Left renal cortex interstitium (tissue), 4 donors: ENCODE measurements at regions not wholly inside any gene's neighbourhood (a gene's known extent, or its start where the extent isn't known, plus 50 kb on each side); places are given as distances from the start of the nearest gene placed in this dataset.
"Not testable (repeated sequence)": the region's sequence is repeated elsewhere in the genome, so short reads cannot be mapped to it uniquely, and the experiment has no call there.

ENCODE experiments used
- DNase-seq, 4 donors: peaks; one replicate each; pipeline ENCODE4 v3.0.0-alpha.2; 2013; ENCODE audit warnings: low read depth in 4 of 4, low spot score in 2 of 4, missing footprints in 1 of 4

- DNase-seq = no peak
Measured at GRCh38 chr18:43341014-43341413, 63.7 kb upstream of the SYT4 start.

GRCh38 chr18:43350176-43350575, 72.9 kb upstream of the SYT4 start:
- DNase-seq = no peak

- no peak for DNase-seq
Measured at GRCh38 chr18:43364535-43364934, 87.2 kb upstream of the SYT4 start.

GRCh38 chr18:43367895-43368294, 90.6 kb upstream of the SYT4 start:
- DNase-seq = no peak

- DNase-seq = not testable (repeated sequence)
Measured at GRCh38 chr18:43369311-43369710, 92.0 kb upstream of the SYT4 start.

- DNase-seq = no peak
Measured at GRCh38 chr18:43372773-43373172, 95.5 kb upstream of the SYT4 start.

- DNase-seq = no peak
Measured at GRCh38 chr18:43380104-43380672, 102.9 kb upstream of the SYT4 start.

GRCh38 chr18:43382641-43383403, 105.5 kb upstream of the SYT4 start:
- DNase-seq = no peak

- no peak for DNase-seq
Measured at GRCh38 chr18:43389163-43389562, 111.9 kb upstream of the SYT4 start.

GRCh38 chr18:43392168-43392567, 114.9 kb upstream of the SYT4 start:
- no peak for DNase-seq

- DNase-seq = no peak
Measured at GRCh38 chr18:43393174-43393573, 115.9 kb upstream of the SYT4 start.

- DNase-seq = peak in 2 of 4 donors; percentile 4 to 21
Measured at GRCh38 chr18:43396266-43396665, 119.0 kb upstream of the SYT4 start.

GRCh38 chr18:43398601-43399000, 121.3 kb upstream of the SYT4 start:
- no peak for DNase-seq

- DNase-seq = no peak
Measured at GRCh38 chr18:43405097-43405496, 127.8 kb upstream of the SYT4 start.

GRCh38 chr18:43414006-43414405, 136.7 kb upstream of the SYT4 start:
- DNase-seq = no peak

- no peak for DNase-seq
Measured at GRCh38 chr18:43420091-43420490, 142.8 kb upstream of the SYT4 start.

- DNase-seq = no peak
Measured at GRCh38 chr18:43420950-43421349, 143.7 kb upstream of the SYT4 start.

GRCh38 chr18:43422518-43422917, 145.2 kb upstream of the SYT4 start:
- no peak for DNase-seq

GRCh38 chr18:43435851-43436250, 158.6 kb upstream of the SYT4 start:
- no peak for DNase-seq

- DNase-seq = no peak
Measured at GRCh38 chr18:43442131-43442530, 164.8 kb upstream of the SYT4 start.

GRCh38 chr18:43442571-43442970, 165.3 kb upstream of the SYT4 start:
- DNase-seq = no peak

- DNase-seq = no peak
Measured at GRCh38 chr18:43465483-43465882, 188.2 kb upstream of the SYT4 start.

- DNase-seq = no peak
Measured at GRCh38 chr18:43471873-43472272, 194.6 kb upstream of the SYT4 start.
